ENCODE measurements at regions not wholly inside any gene's neighbourhood (a gene's known extent, or its start where the extent isn't known, plus 50 kb on each side); places are given as distances from the start of the nearest gene placed in this dataset.

GRCh38 chr13:32840989-32841713 is 175.1 kb upstream of the KL start:
- Histone ChIP-seq H3K36me3 (replicated peaks in 1 of 2; ENCODE audit: control insufficient read depth in 1 of 2, insufficient read depth in 2 of 2, low read length in 2 of 2) (no peaks in the 10 kb centered on the region), H3K79me2 (ENCODE audit: insufficient read depth, low read length) (no peaks in the 10 kb centered on the region), H3K27ac (ENCODE audit: extremely low read length, insufficient read depth, low read length) (no peak overlapping the region), H3K9ac (ENCODE audit: insufficient read depth, low read depth, low read length) (no peak overlapping the region), H3K9me3 (ENCODE audit: low read length) (no peaks in the 10 kb centered on the region), H4K20me1 (ENCODE audit: insufficient read depth, low read length) (no peaks in the 10 kb centered on the region), H2AFZ (ENCODE audit: low read length) (no peak overlapping the region), H3K4me2 (ENCODE audit: low read depth, low read length) (no peak overlapping the region), H3K4me3 (replicated peaks in 1 of 3; ENCODE audit: insufficient read depth in 1 of 3, low read depth in 2 of 3, low read length in 3 of 3) (no peak overlapping the region), H3K27me3 (ENCODE audit: control insufficient read depth in 1 of 2, insufficient read depth in 2 of 2, low read length in 2 of 2) (no peaks in the 10 kb centered on the region), H3K4me1 (ENCODE audit: insufficient read depth, low read length) (peaks cover 10% of the 10 kb centered on the region; the same call in 1 of the 2 replicates)
- CTCF ChIA-PET (ENCODE audit: low intra/inter-chr PET ratio, low total read pairs): no interaction called here
- in situ Hi-C loops (cut with HindIII; ENCODE audit: extremely low pct_ligation_motif_present, low pct_unique_long_range_greater_than_20kb) (no loop called here), intact Hi-C loops (cut with micrococcal nuclease; ENCODE audit: unreplicated experiment) (no loop called here)
- ATAC-seq (no peak), DNase-seq (ENCODE audit: low spot score) (no peak), FAIRE-seq (no peak)
- no TSS peak for BruUV-seq (replicated peaks)
- POLR2A ChIA-PET: no interaction called here
- 50% methylated on average over 9 of the region's 10 CpGs for WGBS (ENCODE audit: low lambda C conversion rate)
- no peak for TF ChIP-seq ZNF558 (CRISPR knock-in tag; IDR thresholded peaks at IDR 0.05; ENCODE audit: borderline replicate concordance)
- no peak for TF ChIP-seq YY1 (IDR thresholded peaks at IDR 0.05; ENCODE audit: insufficient read depth, insufficient replicate concordance, low read depth, low read length)
- TF ChIP-seq STAT6 (CRISPR knock-in tag; IDR thresholded peaks at IDR 0.05; ENCODE audit: borderline replicate concordance): no peak
- TF ChIP-seq NFRKB (IDR thresholded peaks at IDR 0.05): no peak
- no peak for TF ChIP-seq SAP130 (CRISPR knock-in tag; IDR thresholded peaks at IDR 0.05; ENCODE audit: low read depth)
- TF ChIP-seq NFE2L1 (CRISPR knock-in tag; IDR thresholded peaks at IDR 0.05; ENCODE audit: borderline replicate concordance): no peak
- no peak for TF ChIP-seq ZNF263 (CRISPR knock-in tag; IDR thresholded peaks at IDR 0.05)
- no peak for TF ChIP-seq ZNF460 (CRISPR knock-in tag; IDR thresholded peaks at IDR 0.05; ENCODE audit: borderline replicate concordance)
- TF ChIP-seq CBX2 (IDR thresholded peaks at IDR 0.05; ENCODE audit: low read depth, low read length): no peak
- no peak for TF ChIP-seq CBX2 (CRISPR knock-in tag; IDR thresholded peaks at IDR 0.05; ENCODE audit: low read depth)
- TF ChIP-seq JARID2 (CRISPR knock-in tag; IDR thresholded peaks at IDR 0.05; ENCODE audit: insufficient replicate concordance): no peak
- no peak for TF ChIP-seq ZMYM4 (CRISPR knock-in tag; IDR thresholded peaks at IDR 0.05)
- no peak for TF ChIP-seq CBX5 (CRISPR knock-in tag; IDR thresholded peaks at IDR 0.05; ENCODE audit: borderline replicate concordance)
- TF ChIP-seq ZNF335 (CRISPR knock-in tag; IDR thresholded peaks at IDR 0.05): no peak
- TF ChIP-seq SMARCE1 (IDR thresholded peaks at IDR 0.05; ENCODE audit: borderline replicate concordance): no peak
- TF ChIP-seq ARID3A (IDR thresholded peaks at IDR 0.05; ENCODE audit: low read depth, low read length): no peak
- no peak for TF ChIP-seq ZNF207 (IDR thresholded peaks at IDR 0.05; ENCODE audit: borderline replicate concordance)
- no peak for TF ChIP-seq RFX3 (CRISPR knock-in tag; IDR thresholded peaks at IDR 0.05)
- TF ChIP-seq TOE1 (CRISPR knock-in tag; IDR thresholded peaks at IDR 0.05): no peak
- no peak for TF ChIP-seq ZNF556 (CRISPR knock-in tag; IDR thresholded peaks at IDR 0.05; ENCODE audit: borderline replicate concordance)

All from HepG2 (cell line).